ENCODE measurements at regions not wholly inside any gene's neighbourhood (a gene's known extent, or its start where the extent isn't known, plus 50 kb on each side); places are given as distances from the start of the nearest gene placed in this dataset.

- no peaks in the 10 kb centered on the region for H3K27me3 Mint-ChIP-seq (ENCODE audit: insufficient read depth)
- no peaks in the 10 kb centered on the region; the same call in 1 of the 2 replicates for H3K36me3 Mint-ChIP-seq (ENCODE audit: low read depth)
- no peak for DNase-seq
- TF ChIP-seq CTCF (IDR thresholded peaks at IDR 0.05), result no peak
- H3K9me3 Mint-ChIP-seq, result no peaks in the 10 kb centered on the region
- H3K27ac Mint-ChIP-seq, result peak overlapping the region; percentile 80
- H3K4me1 Mint-ChIP-seq (ENCODE audit: low read depth), result peaks cover 86% of the 10 kb centered on the region
- peak overlapping the region; percentile 19; the same call in 1 of the 2 replicates for H3K4me3 Mint-ChIP-seq
Observed at GRCh38 chr13:44816701-44817100, 172.6 kb downstream of the NUFIP1 start.

DNA sequence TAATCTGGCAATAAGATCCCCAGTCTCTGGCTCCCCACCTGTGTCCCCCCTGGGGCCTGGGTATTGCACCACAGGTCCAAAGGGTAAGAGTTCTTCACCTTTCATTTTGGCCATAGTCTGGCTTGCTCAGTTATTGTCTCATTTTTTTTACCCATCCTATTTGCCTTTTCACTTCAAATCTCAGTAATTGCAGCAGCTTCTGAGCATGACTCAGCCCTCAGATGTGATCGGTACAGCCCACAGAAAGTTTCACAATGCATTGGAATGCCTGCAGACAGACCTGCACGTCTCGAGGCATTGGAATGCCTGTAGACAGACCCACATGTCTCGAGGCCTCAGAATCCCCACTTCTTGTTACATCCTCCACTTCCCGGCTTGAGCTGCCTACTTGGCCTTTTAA, 173.6 kb downstream of the NUFIP1 start:
- no peak for TF ChIP-seq CTCF (IDR thresholded peaks at IDR 0.05)
- no peaks in the 10 kb centered on the region for H3K9me3 Mint-ChIP-seq
- H3K36me3 Mint-ChIP-seq (ENCODE audit: low read depth), result no peaks in the 10 kb centered on the region; the same call in 1 of the 2 replicates
- no peaks in the 10 kb centered on the region for H3K27me3 Mint-ChIP-seq (ENCODE audit: insufficient read depth)
- peak; percentile 87 for DNase-seq
- H3K4me1 Mint-ChIP-seq (ENCODE audit: low read depth), result peaks cover 96% of the 10 kb centered on the region
- H3K4me3 Mint-ChIP-seq, result peak overlapping the region; percentile 43
- H3K27ac Mint-ChIP-seq, result peak overlapping the region; percentile 60

DNA sequence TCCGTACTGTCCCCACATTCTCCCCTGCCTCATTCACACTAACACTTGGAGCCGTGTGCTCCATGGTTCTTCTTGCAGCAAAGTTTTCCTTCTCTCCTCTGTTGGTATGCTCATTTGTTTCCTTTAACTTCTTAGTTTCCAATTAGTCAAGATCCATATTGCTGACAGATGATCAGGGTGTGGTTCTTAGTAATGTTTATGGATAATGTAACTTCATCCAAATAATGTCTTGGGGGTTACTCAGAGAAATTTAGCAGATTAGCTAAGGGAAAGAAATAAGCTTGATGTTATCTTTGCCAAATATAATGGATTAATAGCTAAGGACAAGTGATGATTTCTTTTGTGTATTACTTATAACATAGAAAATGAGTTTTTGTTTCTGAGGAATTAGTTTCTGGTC, 174.4 kb downstream of the NUFIP1 start:
- H3K9me3 Mint-ChIP-seq, result no peaks in the 10 kb centered on the region
- H3K27me3 Mint-ChIP-seq (ENCODE audit: insufficient read depth), result no peaks in the 10 kb centered on the region
- H3K4me1 Mint-ChIP-seq (ENCODE audit: low read depth), result peaks cover 97% of the 10 kb centered on the region
- no peak for DNase-seq
- H3K27ac Mint-ChIP-seq, result peak overlapping the region; percentile 60
- no peaks in the 10 kb centered on the region; the same call in 1 of the 2 replicates for H3K36me3 Mint-ChIP-seq (ENCODE audit: low read depth)
- no peak for TF ChIP-seq CTCF (IDR thresholded peaks at IDR 0.05)
- H3K4me3 Mint-ChIP-seq, result peak overlapping the region; percentile 27

DNA sequence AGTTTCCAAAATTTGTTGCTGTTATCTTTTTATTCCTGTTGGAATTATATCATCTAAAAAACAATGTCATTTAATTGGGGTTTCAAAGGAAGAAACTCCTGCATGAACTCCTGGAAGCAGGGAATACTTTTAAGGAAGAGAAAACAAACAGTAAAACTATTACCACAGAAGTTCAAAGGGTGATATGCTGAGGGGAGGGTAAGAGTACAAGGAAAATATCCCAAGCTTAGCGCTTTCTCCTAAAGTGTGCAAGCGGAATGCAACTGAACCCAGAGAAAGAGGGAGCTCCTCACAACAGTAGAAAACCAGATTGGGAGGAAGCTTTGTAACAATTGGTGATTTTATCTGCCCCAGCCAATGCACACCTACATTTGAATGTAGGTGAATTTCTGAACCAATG, 175.1 kb downstream of the NUFIP1 start:
- Mint-ChIP-seq H3K27ac (no peak overlapping the region), H3K9me3 (no peaks in the 10 kb centered on the region), H3K4me3 (no peak overlapping the region), H3K36me3 (ENCODE audit: low read depth) (no peaks in the 10 kb centered on the region; the same call in 1 of the 2 replicates), H3K27me3 (ENCODE audit: insufficient read depth) (no peaks in the 10 kb centered on the region), H3K4me1 (ENCODE audit: low read depth) (peaks cover 90% of the 10 kb centered on the region)
- DNase-seq, result no peak
- no peak for TF ChIP-seq CTCF (IDR thresholded peaks at IDR 0.05)

DNA sequence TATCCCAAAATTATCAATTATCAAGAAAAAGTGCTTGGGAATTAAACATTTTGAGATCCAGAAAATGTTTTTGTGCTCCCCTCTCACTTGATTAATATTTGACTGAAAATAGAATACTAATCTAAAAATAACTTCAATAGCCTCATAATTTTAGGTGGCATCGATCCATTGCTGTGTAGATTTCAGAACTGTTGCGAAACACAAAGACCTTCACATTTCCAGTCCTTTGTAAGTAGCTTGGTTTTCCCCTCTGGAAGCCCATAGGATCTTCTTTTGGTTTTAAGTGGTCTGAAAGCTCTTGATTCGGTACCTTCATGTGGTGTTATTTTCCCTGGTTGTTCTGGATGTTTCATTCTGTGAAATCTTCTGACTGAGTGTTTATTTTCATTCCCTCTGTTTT, 176.5 kb downstream of the NUFIP1 start:
- H3K9me3 Mint-ChIP-seq, result no peaks in the 10 kb centered on the region
- no peaks in the 10 kb centered on the region for H3K27me3 Mint-ChIP-seq (ENCODE audit: insufficient read depth)
- H3K27ac Mint-ChIP-seq, result no peak overlapping the region
- H3K36me3 Mint-ChIP-seq (ENCODE audit: low read depth), result no peaks in the 10 kb centered on the region; the same call in 1 of the 2 replicates
- no peak for TF ChIP-seq CTCF (IDR thresholded peaks at IDR 0.05)
- H3K4me1 Mint-ChIP-seq (ENCODE audit: low read depth), result peaks cover 77% of the 10 kb centered on the region
- DNase-seq, result no peak
- H3K4me3 Mint-ChIP-seq, result no peak overlapping the region

All from HFFc6 (cell line).